Brain microvascular endothelial cell (primary cell): ENCODE measurements at regions not wholly inside any gene's neighbourhood (a gene's known extent, or its start where the extent isn't known, plus 50 kb on each side); places are given as distances from the start of the nearest gene placed in this dataset.

Source experiments
- DNase-seq: peaks from one replicate; pipeline ENCODE4 v3.0.0-alpha.2; 2020
- H3K27ac ChIP-seq: fragments of 250-450 bp; sonication (Bioruptor Pico); 2 replicates; pipeline ENCODE4 v1.5.1; 2020; ENCODE audit warnings: mild to moderate bottlenecking, moderate library complexity
- H3K27me3 ChIP-seq: fragments of 250-450 bp; sonication (Bioruptor Pico); replicated peaks from 2 replicates; pipeline ENCODE4 v1.5.1; 2020; ENCODE audit warnings: mild to moderate bottlenecking
- H3K36me3 ChIP-seq: fragments of 250-450 bp; sonication (Bioruptor Pico); replicated peaks from 2 replicates; pipeline ENCODE4 v1.5.1; 2020; ENCODE audit warnings: mild to moderate bottlenecking
- H3K4me3 ChIP-seq: 2 replicates; pipeline ENCODE4 v1.5.1; 2011; ENCODE audit warnings: low read depth, mild to moderate bottlenecking, control low read depth, low read length, moderate library complexity
- CTCF ChIP-seq: IDR thresholded peaks from 2 replicates; pipeline ENCODE4 v1.5.1; 2011; ENCODE audit warnings: low read depth, mild to moderate bottlenecking, moderate library complexity, low read length, control low read depth, inconsistent platforms; ENCODE audit errors: missing control alignments
- in situ Hi-C: cut with HindIII; loops from 2 replicates; pipeline ENCODE4 v1.10.0; 2017; ENCODE audit warnings: low sequenced_read_pairs, low pct_ligation_motif_present

GRCh38 chr11:76278526-76278925, 72.2 kb upstream of the WNT11 start:
- in situ Hi-C loops = no loop called here
- TF ChIP-seq CTCF = no peak
- no peak overlapping the region for H3K4me3 ChIP-seq
- H3K27me3 ChIP-seq = no peaks in the 10 kb centered on the region
- no peaks in the 10 kb centered on the region for H3K36me3 ChIP-seq
- DNase-seq = no peak
- no peak overlapping the region for H3K27ac ChIP-seq

- in situ Hi-C loops = no loop called here
- H3K36me3 ChIP-seq = no peaks in the 10 kb centered on the region
- no peak overlapping the region for H3K27ac ChIP-seq
- no peaks in the 10 kb centered on the region for H3K27me3 ChIP-seq
- DNase-seq = no peak
- no peak overlapping the region for H3K4me3 ChIP-seq
- no peak for TF ChIP-seq CTCF
Observed at GRCh38 chr11:76277298-76278175, 71.2 kb upstream of the WNT11 start.

- in situ Hi-C loops = no loop called here
Observed at GRCh38 chr11:76276781-76277155, 70.5 kb upstream of the WNT11 start.

GRCh38 chr11:76276046-76276780, 69.9 kb upstream of the WNT11 start:
- in situ Hi-C loops = no loop called here
- Histone ChIP-seq H3K27ac (no peak overlapping the region), H3K36me3 (no peaks in the 10 kb centered on the region), H3K4me3 (no peak overlapping the region), H3K27me3 (no peaks in the 10 kb centered on the region)
- no peak for TF ChIP-seq CTCF
- DNase-seq = no peak

More at GRCh38 chr11:76276781-76277155, 70.5 kb upstream of the WNT11 start:
- no peak for DNase-seq
- TF ChIP-seq CTCF = no peak
- H3K27ac ChIP-seq = no peak overlapping the region
- H3K4me3 ChIP-seq = no peak overlapping the region
- no peaks in the 10 kb centered on the region for H3K27me3 ChIP-seq
- H3K36me3 ChIP-seq = no peaks in the 10 kb centered on the region

GRCh38 chr11:76275446-76275845, 69.1 kb upstream of the WNT11 start:
- in situ Hi-C loops = no loop called here
- H3K36me3 ChIP-seq = no peaks in the 10 kb centered on the region
- H3K27me3 ChIP-seq = no peaks in the 10 kb centered on the region
- H3K27ac ChIP-seq = no peak overlapping the region
- DNase-seq = no peak
- H3K4me3 ChIP-seq = no peak overlapping the region
- no peak for TF ChIP-seq CTCF
